Fibroblast of peridontal ligament (primary cell): ENCODE measurements at regions not wholly inside any gene's neighbourhood (a gene's known extent, or its start where the extent isn't known, plus 50 kb on each side); places are given as distances from the start of the nearest gene placed in this dataset.

Experiments
- DNase-seq: peaks from one replicate; pipeline ENCODE4 v3.0.0-alpha.2; 2010; ENCODE audit errors: extremely low read depth

DNA sequence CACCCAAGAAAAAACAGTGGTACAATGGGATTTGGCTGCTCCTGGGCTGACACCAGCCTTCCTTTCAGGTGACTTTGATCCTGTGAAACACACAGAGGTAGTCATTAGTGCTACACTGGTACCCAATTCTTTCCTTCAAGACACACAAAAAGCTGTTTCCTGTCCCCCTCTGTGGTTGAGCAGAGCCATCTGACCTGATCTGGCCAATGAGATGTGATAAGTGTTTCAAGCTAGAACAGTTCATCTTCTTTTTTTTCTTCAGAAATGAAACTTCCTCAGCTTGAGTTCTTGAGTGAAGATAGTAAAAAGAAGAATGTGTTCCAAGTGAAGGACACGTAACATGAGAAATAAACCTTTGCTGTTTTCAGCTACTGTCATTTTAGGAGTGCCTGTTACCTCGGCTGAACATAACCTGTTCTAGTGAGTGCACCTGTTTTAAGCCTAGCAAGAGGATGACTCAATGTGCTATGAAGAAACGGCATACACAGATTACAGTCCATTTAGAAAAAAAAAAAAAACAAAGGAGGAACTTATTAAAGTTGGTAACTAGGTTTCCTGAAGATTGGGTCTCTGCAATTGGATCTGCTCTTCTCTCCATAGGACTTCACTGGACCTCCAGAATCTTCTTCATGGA is 287.8 kb downstream of the GAS1 start:
- DNase-seq: no peak

DNA sequence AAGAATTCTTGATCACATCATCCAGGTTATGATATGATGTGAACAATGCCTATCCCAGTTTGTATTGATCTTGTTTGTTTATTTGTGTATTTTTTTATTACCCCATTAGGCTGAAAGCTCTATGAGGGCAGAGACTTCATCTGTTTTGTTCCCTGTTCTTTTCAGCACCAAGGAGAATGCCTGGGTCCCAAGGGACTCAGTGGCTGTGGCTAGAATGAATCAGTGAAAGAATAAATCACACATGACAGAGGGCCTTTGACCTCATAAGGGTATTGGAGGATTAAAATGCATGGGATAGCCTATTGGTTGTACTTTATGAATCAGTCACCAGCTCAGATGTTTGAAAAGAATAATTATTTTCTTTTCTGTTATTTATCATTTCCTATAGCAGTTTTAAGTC is 292.2 kb downstream of the GAS1 start:
- peak; percentile 42 for DNase-seq

DNA sequence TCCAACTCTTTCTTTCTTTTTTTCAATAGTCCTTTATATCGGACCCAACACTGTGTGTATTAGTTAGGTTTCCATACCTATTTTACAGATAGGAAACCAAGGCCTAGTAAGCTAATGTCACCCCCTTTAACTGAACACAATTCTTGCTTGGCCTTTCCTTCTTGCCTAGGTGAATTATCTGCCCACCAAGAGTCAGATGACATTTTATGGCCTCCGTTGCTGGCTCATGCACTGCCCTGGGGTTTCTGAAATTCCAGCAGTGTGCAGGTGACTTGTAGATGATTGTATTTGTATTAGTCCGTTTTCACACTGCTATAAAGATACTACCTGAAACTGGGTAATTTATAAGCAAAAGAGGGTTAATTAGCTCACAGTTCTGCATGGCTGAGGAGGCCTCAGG is 293.8 kb downstream of the GAS1 start:
- DNase-seq: no peak

DNA sequence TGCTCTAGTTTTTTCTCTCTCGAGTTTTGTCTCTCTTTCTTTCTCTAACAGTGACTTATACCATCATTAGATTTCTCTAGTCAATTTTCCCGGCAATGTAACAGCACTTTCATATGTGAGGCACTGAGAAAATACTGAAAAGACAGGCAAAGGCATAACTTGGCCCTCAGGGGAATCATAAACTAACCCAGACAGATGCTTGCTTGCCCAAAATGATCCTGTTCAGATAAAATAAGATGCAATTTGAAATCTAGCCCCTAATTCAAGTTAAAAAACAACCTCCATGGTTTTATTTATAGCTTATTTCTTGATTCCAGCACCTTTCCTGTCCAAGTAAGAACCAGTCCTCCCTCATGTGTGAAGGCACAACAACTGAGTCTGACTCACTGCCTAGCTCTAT is 294.6 kb downstream of the GAS1 start:
- DNase-seq: peak; percentile 30

DNA sequence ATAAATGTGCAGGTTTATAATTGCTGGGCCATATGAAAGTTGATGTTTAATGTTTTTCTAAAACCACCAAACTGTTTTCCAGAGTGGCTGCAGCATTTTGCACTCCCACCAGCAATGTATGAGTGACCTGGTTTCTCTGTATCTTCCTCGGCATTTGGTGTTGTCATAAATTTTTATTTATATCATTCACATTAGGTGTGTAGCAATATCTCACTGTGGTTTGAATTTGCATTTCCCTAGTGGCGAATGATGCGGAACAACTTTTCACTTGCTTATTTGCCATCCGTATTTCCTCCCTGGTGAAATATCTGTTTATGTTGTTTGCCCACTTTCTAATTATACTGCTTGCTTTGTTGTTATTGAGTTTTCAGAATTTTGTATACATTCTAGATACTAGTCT is 295.7 kb upstream of the TUT7 start:
- no peak for DNase-seq

DNA sequence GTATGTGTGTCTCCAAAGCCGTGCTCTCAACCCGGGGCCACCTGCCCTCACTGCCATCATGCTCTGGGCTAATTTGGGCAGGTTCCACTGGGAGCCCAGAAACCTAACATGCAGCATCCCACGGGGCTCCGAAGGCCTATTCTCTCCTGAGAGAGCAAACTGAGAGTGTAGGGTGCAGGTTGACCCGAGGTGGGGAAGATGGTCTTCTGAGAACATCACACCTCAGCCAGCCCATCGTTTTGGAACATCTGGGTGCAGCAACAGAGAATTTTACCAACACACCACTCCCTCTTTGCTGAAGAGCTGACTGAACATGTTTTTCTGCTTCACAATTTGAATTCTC is 294.6 kb upstream of the TUT7 start:
- no peak for DNase-seq

DNA sequence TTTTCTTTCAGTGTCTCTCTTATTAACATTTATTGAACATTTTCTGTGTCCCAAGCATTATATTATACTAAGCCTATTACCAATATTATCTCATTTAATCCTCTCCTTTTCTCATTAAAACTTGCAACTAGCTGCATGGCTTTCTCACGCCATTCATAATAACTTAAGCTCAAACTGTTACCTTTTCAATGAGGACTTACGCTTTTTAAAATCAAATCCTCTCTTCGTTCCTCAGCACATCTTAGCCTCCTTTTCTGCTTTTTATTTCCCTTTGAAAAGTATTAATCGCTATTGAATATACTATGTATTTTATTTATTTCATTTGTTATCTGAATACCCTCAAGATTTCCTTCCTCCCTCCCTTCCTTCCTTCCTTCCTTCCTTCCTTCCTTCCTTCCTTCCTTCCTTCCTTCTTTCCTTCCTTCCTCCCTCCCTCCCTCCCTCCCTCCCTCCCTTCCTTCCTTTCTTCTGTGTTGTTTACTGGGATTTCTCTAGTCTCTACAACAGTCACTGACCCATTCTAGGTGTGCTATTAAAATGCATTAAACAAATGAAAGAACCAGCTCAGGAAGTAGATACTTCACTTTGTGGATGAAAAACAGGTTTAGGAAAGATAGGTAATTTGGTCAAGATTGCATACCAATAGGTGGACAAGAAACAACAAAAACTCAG is 294.1 kb upstream of the TUT7 start:
- DNase-seq: no peak

DNA sequence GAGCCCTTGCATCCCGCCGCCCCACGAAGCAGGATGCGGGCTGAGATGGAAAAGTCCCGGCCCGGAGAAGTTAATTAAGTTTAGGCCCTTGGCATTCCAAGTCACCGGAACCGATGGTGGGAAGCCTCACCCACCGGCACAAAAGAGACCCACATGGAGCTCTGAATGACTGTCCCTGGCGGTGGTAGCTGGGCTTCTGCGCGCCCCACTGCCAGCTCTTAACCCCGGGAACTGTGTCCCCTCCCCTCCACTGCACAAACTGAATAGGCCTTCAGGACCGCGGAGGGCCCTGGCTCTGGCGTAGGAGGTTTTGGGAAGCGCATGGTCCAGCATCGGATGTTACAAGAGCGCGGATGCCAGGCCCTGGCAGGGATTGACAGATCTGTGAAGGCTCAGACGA is 291.1 kb upstream of the TUT7 start:
- DNase-seq: no peak

DNA sequence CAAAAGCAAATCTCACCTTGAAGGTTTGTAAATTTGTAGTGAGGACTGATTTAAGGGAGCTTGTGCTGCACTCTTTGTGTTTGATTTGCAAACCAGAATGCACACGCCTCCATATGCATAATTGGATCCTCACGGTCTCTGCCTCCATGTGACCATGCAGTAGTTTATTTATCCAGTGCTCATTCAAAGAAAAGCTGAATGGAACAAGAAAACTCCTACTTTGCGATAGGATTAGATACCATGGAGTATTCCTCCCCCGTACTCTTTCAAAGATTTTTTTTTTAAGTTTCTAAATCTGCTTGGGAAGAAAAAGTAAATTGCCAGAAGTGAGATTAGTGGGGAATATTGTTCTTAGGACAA is 290.4 kb upstream of the TUT7 start:
- peak; percentile 33 for DNase-seq

DNA sequence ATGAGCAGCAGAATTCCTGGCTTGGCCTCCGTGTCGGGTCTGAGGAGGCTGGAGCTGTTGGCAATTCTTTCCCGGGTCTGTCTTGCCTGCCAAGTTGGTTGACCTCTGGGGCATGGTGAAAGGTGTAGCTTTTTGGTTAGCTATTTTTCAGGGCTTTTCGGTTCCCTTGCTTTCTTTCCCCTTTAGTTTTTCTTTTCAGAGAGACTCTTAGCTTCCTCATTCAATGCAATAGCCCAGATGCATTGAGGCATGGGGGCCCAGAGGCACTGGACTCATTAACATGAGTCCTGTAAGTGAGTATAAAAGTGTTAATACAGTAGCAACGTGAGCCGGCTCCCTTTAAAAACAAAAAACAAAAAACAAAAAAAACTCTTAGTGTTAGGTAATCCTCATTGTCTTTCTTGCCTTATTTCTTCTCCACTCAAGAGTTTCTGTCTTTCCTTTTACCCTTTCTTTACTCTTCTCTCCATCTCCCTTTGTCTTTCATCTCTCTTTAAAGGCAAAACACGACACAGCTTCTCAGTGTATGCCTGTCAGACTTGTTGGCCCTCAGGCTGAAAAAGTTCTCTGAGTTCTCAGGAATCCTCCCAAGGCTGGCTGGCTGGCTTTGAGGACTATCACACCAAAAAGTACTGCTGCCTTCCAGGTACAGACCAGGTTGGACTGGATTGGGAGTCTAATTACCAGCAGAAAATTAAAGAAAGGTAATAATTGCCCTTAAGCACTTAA is 289.9 kb upstream of the TUT7 start:
- DNase-seq: no peak

DNA sequence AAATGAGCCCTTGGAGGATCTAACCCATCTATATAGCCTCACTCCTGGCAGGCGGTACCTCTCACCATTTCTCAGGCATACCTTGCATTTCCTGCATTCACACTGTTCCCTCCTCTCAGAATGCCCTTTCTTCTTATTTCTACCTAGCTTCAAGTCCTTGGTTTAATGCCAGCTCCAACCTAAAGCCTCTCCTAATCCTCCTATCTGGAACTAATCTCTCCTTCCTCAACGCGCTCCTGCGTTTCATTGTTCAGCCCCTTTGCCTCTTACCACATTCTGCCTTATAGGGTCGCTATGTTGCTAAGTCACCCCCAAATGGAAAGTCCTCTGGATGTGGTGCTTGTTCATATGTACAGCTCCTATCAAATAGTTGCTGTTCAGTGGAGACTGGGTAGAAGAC is 288.5 kb upstream of the TUT7 start:
- DNase-seq: no peak

DNA sequence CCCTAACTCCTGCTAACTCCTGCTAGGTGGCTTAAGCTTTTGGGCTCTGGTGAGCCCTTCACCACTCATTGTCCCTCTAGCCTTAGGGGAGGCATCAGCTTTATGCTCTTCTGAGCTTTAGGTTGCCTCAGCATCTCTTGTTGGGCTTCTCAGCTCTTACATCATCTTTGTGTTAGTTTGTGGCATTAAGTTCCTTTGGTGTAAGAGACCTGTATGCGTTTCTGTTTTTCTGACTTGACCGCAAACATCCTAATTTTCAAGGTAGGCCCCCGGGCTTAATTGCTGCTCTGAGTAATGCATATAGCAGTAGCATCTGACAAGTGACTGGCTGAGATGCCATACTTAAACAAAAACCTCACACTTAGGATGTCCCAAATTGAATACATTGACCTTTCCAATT is 287.8 kb upstream of the TUT7 start:
- DNase-seq: no peak

DNA sequence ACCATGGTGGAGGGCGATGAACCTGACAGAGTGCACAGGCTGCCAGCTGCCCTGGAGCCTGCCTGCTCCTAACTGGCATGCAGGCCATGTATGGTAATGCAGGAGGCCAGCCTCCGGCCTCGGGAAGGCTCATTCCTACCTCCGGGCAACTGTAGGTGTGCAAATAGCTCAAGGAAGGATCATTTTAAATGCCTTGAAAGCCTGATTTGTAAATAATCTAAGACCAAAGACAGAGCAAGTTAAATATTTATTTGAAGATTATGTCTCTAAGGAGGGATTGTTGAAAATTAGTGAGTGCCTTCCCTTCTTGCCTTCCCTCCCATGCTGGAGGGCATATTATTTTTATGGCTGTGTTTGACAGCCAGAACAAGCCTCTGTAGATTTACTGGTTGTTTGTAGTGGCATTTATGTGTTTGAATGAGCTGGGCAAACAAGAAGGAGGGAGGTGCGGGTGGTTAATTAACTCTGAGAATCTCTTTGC is 285.7 kb upstream of the TUT7 start:
- no peak for DNase-seq

DNA sequence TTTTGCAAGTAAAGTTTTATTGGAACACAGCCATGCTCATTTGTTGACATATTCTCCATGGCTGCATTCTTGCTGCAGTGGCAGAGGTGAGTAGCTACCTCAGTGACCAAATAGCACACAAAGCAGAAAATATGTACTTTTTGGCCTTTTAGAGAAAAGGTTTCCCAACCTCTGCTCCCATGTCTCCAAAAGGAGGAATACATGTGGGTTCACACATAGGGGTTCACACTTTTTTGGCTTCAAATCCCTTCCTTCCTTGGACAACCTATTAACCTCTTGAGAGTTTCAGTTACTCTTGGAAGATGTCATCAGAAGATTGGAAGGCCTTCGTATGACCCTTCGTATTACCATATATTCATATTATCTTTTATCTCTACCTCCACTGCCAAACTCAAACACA is 285.1 kb upstream of the TUT7 start:
- no peak for DNase-seq

DNA sequence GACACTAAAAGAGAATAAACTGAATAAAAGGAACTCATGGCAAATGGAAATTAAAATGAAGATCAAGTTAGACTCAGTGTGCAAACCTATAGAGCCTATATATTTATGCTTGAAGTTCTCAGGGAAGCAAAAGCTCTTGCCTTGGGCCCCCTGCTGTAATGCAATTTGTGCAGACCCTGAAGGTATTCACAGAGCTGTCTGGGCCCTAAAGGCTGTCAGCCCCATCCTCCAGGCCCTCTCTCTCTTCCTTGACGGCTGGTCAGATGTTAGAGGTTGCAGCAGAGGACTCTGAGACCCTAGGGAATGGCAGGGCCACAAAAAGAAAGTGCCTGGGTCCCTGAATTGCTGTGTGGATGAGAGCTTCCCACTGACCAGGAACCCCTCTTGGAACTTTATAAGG is 283.9 kb upstream of the TUT7 start:
- no peak for DNase-seq

DNA sequence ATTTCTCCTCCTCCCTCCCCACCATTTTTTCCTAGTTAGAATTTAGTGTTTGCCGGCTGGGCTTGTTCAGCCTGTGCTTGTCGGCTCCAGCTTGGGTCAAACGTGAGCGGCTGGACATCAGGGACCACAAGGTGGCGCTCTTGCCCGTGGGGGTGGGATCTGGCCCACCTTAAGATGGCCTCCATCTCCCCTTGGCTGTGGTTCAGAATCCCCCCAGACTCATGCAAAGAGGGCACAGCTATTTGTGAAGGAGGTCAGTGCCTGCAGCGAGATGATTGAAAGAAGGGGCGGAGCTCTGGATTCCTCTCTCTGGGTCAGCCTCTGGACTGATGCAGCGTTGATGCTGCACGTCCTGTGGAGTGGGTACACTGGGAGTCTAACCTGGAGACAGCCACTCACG is 283.3 kb upstream of the TUT7 start:
- DNase-seq: peak; percentile 35

DNA sequence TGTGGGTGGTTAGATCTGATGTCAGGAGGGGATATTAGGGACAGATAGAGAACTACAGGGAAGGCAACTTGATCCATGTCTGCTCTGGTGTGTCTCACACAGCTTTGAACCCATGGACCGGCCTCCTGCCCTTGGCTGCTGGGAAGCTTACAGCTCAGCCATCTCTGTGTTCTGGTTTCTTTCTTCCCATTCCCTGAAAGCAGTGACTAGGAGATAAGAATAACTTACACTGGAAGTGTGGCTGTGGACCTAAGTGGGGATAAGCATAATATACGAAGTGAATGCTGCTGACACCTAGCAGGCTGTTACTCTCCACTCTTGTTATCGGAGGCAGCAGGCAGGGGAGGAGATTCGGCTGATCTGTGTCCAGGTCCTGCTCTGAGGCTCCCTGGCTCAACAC is 282.3 kb upstream of the TUT7 start:
- DNase-seq: no peak

DNA sequence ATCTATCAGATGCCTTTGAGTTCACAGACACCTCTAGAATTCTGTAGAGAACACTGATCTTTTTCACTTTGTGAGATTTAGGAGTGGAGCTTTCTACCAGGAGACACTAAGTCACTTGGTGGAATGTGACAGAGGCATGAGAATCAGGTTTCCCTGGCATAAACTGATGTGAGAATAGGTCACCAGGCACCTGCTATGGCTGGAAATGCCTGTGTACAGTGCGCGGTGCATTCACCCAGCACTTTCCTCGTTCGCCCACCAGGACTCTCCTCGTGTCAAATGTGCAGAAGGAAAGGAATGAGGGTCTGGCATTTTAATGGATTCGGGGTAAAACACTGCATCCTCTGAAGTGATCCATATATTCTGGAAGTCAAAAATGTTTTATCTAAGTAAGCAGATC is 281.8 kb upstream of the TUT7 start:
- DNase-seq: no peak

DNA sequence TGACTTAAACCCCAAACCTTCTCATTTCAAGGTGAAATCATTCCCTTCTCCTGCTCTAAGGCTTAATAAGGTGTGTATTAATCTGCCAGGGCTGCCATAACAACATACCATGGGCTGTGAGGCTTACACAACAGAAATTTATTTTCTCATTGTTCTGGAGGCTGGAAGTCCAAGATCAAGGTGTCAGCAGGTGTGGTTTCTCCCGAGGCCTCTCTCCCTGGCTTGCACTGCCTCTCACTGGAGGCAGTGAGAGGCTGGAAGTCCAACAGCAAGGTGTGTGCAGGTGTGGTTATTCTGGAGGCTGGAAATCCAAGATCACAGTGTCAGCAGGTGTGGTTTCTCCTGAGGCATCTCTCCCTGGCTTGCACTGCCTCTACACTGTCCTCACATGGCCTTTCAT is 280.3 kb upstream of the TUT7 start:
- no peak for DNase-seq

DNA sequence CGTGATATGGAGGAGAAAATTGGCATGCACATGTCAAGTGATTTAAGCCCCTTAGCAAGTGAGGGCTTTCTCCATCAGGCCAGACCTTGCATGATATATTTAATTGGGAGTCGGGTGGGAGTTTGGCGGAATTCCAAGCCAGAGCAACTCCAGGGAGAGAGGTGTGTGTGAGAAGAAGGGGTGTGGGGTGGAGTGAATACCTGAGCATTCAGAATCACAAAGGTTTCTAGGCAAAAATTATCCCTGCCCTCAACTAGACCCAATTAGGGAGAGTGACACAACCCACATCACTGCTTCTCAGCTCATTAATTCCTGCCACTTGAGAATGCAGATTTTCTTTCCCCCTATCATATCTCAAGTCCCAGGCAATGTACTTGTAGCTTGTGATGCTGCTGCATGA is 279.7 kb upstream of the TUT7 start:
- no peak for DNase-seq

DNA sequence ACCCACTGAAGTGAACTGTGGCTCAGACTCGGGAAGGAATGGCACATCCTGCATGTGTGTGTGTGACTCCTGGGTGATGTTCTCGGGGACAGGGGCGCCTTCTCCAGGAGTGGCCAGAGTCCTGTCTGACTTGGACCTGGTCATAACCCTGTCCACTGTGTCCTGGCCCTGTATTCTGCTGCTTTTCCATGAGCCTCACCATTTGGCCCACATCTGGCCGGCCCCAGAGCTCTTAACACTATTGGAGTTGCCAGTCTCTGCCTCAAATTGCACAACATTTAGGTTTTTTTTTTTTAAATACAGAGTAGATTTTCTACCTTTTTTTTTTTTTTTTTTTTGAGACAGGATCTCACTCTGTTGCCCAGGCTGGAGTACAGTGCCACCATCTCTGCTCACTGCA is 278.3 kb upstream of the TUT7 start:
- DNase-seq: no peak

DNA sequence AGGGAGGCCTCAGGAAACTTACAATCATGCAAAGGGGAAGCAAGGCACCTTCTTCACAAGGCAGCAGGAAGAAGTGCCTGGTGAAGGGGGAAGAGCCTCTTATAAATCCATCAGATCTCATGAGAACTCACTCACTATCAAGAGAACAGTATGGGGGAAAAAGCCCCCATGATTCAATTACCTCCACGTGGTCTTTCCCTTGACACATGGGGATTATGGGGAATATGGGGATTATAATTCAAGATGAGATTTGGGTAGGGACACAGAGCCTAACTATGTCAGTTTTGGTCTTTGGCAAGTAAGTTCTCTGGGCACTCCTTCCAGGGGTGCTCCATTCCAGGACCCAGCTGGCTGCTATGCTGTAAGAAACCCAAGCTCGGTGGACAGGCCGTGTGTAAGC is 275.3 kb upstream of the TUT7 start:
- DNase-seq: no peak

DNA sequence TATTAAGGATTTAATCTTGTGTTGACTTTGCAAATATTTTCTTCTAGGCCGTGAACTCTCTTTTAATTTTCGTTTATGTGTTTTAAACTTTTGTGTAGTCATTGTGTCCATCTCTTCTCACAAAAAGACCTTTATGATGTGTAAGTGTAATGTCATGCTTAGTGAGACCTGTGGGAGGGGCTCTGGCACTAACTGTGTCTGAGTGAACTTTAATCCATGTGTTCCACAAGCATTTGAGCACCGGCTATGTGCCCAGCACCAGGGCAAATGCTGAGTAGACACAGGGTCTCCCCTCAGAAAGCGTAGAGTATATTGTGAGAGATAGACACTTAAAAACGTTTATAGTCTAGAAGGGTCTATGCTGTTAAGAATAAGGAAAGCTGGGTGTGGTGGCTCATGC is 272.6 kb upstream of the TUT7 start:
- no peak for DNase-seq

DNA sequence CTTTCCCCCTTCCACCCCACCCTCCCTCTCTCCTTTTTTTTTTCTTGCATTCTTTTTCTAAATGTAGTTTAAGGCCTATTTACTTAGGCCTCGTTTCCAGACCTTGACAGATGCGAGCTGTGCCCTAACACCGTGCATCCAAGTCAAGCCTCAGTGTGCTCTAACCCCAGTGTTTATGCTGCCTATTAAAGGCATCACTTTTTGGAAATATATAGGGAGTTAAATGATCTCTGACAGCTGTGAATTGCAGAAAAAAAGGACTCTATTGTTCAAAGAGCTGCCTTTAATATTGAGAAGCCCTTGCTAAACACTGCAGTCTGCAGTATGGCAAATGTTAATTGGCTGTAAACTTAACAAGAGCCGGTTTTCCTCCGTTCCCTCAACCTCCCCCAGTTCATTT is 270.4 kb upstream of the TUT7 start:
- DNase-seq: no peak
